ENCODE measurements at regions not wholly inside any gene's neighbourhood (a gene's known extent, or its start where the extent isn't known, plus 50 kb on each side); places are given as distances from the start of the nearest gene placed in this dataset.
A peak's percentile ranks its signal among the peaks of the same experiment; 100 is the strongest.
"Not testable (repeated sequence)": the region's sequence is repeated elsewhere in the genome, so short reads cannot be mapped to it uniquely, and the experiment has no call there.

DNA sequence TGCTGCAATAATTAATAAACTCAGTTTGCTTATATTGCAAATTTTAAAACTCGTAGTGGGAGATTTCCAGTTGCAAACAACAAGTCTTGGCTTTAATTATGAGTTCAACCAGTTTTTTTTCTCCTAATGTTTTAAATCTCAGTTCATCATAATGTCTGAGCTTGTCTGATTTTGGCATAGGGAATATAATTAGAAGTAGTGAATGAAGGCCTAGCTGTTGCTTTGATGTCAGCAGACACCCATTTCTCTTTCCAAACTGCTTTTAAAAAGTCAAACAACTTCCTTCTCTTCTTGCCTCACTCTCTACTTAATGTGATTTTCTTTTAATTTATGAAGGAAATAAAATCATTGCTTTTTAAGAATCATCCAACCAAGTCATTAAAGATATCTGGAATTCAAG is 1462.1 kb downstream of the DPP10 start:
- no peak for DNase-seq

GRCh38 chr2:115908731-115909130 is 1466.3 kb downstream of the DPP10 start:
- no peak for DNase-seq

GRCh38 chr2:115910270-115910669 is 1467.8 kb downstream of the DPP10 start:
- peak in 1 of 2 experiments; percentile 19 for DNase-seq

- DNase-seq: no peak
Measured at GRCh38 chr2:115913921-115914320, 1471.5 kb downstream of the DPP10 start.

DNA sequence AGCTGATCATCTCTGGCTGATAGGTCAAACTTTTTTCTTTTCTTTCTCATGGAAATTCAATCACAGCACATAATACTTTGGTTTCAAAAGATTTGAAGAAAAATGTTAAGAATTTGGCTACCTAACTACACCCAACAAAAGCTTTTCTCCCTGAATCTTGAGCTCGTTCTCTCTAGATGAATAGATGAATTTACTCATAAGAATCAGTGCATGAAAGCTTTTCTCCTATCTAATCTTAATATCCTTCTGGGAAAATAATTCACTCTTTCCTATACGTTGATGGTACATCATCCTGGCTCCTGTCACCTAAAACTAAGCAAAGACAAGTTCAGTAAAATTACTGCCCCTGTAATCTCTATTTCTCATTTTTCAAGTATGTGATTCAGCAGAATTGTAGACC is 1479.1 kb downstream of the DPP10 start:
- DNase-seq: no peak

GRCh38 chr2:115939902-115940301 is 1497.5 kb downstream of the DPP10 start:
- peak in 1 of 2 experiments; percentile 50 for DNase-seq

DNA sequence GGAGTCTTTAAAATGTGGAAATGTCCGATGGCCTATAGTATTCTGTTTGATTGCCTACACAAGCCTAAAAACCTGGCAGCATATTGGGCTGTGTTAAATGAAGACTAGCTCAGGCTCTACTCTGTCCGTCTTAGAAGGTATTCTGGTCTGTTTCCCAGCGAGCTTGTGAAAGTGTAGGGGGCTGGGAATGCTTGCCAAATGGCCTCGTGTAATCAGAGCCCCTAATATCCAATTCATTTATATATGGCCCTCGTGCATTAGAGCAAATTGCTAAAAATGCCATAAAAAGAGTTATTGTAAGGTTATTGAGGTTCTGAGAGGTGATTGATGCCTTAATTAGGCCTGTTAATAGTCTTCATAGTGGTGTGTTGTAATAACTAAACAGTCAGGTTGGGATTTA is 1500.4 kb downstream of the DPP10 start:
- DNase-seq: peak in 1 of 2 experiments; percentile 19

DNA sequence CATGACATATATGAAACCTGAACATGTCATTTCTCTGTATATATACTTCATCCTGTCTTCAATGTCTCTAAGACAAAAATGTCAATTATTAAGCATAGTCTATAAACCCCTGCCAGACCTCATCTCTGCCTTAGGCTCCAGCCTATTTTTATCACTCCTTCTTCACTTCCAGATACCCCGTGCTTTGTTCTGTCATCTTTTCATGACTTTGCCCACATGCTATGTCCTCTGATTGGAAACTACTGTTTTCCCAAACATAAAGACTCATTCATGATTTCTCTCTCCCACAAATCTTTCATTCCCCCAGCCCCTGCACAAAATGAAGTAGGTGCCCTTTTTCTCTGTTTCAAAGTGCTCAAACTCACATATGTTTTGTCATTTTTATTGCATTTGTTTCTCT is 1503.9 kb downstream of the DPP10 start:
- DNase-seq: no peak

- no peak for DNase-seq
Measured at GRCh38 chr2:115946891-115947290, 1504.5 kb downstream of the DPP10 start.

- DNase-seq: no peak
Measured at GRCh38 chr2:115976916-115977315, 1534.5 kb downstream of the DPP10 start.

- DNase-seq: no peak
Measured at GRCh38 chr2:115999039-115999438, 1556.6 kb downstream of the DPP10 start.

DNA sequence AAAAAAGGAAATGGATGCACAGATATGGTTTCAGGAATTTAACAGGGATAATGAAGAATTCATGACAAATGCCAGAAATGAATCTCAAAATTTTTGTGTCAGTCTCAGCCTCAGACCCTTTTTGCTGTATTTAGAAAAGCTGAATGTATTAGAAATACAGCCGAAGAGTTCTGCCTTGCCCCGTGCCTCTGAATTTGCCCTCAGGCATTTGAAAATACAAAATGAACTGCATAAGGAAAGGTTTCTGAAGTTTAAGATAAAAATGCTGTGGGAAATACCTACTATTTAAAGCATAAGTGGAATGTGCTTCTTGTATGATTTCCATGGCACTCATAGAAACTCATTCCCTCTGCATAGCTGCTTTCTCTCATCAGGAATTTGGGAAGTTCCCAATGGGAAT is 1580.6 kb downstream of the DPP10 start:
- no peak for DNase-seq

GRCh38 chr2:116038758-116039157 is 1596.3 kb downstream of the DPP10 start:
- DNase-seq: not testable (repeated sequence)

- no peak for DNase-seq
Measured at GRCh38 chr2:116042530-116042929, 1600.1 kb downstream of the DPP10 start.

DNA sequence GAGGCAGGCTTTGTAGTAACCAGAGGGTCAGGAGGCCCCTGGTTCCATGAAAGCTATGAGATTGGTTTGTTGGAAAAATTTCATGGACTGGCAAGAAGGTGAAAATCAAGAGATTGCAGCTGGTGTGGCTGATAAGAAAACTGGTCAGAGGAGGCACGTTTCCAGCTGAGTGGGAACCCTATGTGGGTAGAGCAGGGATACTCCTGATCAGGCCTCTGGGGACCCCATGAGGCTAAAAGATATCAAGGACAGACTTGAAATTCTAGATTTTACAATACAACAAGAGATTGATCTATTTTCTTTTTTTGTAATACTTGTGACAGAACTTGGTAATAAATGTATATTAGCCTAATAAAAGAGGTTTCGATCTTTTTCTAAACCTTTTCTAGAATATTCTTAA is 1615.1 kb downstream of the DPP10 start:
- DNase-seq: no peak

- no peak for DNase-seq
Measured at GRCh38 chr2:116061023-116061422, 1618.6 kb downstream of the DPP10 start.

DNA sequence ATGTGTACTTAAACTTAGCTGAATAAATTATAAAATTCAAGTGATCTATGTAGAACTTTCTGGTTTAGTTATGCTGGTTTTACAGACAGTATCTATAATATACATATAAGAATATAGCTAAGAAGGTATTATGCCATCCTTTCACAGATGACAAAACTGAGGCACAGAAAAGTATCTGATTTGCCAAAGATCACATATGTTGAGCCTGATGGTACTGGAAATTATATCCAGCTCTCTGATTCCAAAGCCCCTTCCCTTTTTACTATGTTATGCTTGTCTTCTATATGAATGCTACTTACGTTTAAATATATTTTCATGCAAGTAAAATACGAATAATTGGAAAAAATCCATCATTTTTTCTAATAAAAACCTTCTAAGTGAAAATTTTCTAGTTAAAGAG is 1631.3 kb downstream of the DPP10 start:
- no peak for DNase-seq

DNA sequence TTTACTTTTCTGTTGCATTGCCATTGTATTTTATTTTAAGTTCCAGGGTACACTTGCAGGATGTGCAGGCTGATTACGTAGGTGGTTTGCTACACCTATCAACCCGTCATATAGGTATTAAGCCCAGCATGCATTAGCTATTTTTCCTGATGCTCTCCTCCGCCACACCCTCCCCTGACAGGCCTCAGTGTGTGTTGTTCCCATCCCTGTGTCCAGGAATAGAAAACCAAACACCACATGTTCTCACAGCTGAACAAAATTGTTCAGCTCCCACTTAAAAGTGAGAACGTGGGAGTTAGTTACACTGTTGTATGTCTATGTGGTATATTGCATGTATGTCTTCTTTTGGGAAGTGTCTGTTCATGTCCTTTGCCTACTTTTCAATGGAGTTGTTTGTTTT is 1631.7 kb downstream of the DPP10 start:
- DNase-seq: no peak

DNA sequence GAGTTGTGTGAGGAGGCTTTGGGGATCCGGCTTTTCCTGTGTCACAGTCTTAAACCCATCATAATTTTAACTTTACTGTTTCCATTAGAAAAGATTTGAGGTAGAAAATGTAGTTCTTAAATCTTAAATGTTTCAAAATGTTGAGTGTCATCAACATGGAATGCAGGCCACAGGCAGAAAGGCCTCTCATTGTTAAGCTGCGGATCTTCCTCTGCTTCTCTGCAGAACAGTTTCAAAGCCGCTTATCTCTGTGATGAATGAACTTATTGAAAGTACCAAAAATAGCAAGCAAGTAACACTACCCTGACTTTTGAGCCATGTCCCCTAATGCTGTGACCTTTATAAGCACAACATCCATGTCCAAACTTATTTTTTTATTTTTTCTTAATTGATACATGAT is 1645.8 kb downstream of the DPP10 start:
- no peak for DNase-seq

- no peak for DNase-seq
Measured at GRCh38 chr2:116094196-116094595, 1651.8 kb downstream of the DPP10 start.

- no peak for DNase-seq
Measured at GRCh38 chr2:116095636-116096035, 1653.2 kb downstream of the DPP10 start.

DNA sequence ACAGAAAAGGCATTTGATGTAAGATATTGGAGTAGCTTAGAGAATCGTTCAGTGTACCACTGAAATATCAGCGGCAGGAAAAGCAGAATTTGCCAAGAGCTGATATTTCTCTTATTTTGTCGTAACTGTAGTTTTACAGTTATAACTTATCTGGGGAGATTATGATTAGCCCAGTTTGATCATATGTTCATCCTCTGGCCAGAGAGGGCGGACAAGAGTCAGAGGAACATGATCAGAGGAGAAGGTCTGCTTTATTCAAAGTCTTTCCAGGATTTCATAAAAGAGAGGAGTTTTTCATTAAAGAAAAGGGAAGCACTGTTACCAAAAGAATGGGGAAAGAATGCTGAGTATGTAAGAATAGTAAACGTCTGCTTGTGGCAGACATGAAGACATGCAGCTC is 1655.6 kb downstream of the DPP10 start:
- DNase-seq: peak; percentile 3 to 57

GRCh38 chr2:116109471-116109870 is 1667.0 kb downstream of the DPP10 start:
- no peak for DNase-seq

- DNase-seq: no peak
Measured at GRCh38 chr2:116117845-116118244, 1675.4 kb downstream of the DPP10 start.

- no peak for DNase-seq
Measured at GRCh38 chr2:116132833-116133232, 1681.7 kb upstream of the DDX18 start.

DNA sequence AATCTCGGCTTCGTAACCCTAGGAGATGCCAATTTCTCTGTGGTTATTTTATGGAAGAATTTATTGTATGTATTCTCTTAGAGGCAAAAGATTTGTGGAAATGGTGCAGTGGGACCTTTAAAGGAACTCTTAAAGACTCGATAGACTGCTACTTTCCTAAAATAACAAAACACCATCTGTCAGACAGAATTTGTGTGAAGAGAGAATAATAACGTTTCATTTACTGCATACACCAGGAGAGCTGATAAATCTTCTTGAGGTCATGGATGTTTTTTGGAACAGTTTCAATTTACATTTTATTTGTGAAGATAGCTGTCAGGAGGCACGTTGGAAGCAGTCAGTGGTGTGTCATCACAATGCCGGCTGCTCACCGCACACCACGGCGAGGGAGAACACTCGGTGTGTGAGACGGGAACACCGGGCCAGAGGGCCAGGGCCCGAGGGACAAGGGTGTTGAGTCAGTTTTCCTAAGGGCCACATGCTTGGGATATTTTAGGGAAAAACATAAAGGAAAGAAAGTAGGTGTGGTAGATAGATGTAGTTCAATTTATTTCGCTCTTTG is 1681.0 kb upstream of the DDX18 start:
- DNase-seq: peak in 1 of 2 experiments; percentile 29

Data from NCI-H524 (cell line).